GM19023 (cell line): ENCODE measurements at regions not wholly inside any gene's neighbourhood (a gene's known extent, or its start where the extent isn't known, plus 50 kb on each side); places are given as distances from the start of the nearest gene placed in this dataset.
"Not testable (repeated sequence)": the region's sequence is repeated elsewhere in the genome, so short reads cannot be mapped to it uniquely, and the experiment has no call there.

Experiments
- ATAC-seq: cut with Tn5 transposase; IDR thresholded peaks from one replicate; pipeline ENCODE4 v1.9.1; 2021; ENCODE audit warnings: mild to moderate bottlenecking, moderate library complexity; ENCODE audit not compliant: unreplicated experiment

- ATAC-seq, result no peak
These were observed 186.1 kb downstream of the KTN1 start for GRCh38 chr14:55766071-55766470.

DNA sequence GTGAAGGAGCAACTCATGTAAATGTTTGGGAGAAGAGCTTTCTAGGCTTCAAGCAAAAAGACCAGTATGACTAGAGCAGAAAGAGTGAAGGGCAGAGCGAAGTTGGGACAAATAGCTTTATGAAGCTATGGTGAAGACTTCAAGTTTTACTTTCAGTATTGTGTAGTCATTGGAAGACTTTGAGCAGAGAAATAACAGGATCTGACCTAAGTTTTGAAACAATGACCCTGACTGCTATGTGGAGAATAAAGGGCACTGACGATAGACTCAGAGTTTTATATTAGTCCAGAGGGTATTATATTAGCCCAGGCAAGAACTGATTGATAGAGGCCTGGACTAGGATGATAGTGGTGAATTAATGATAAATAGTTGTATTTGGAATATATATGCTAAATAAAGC lies 187.3 kb downstream of the KTN1 start:
- ATAC-seq, result no peak

- no peak for ATAC-seq
These were observed 189.9 kb downstream of the KTN1 start for GRCh38 chr14:55769877-55770276.

- no peak for ATAC-seq
These were observed 191.4 kb downstream of the KTN1 start for GRCh38 chr14:55771242-55771981.

GRCh38 chr14:55772486-55772885 lies 192.5 kb downstream of the KTN1 start:
- no peak for ATAC-seq

DNA sequence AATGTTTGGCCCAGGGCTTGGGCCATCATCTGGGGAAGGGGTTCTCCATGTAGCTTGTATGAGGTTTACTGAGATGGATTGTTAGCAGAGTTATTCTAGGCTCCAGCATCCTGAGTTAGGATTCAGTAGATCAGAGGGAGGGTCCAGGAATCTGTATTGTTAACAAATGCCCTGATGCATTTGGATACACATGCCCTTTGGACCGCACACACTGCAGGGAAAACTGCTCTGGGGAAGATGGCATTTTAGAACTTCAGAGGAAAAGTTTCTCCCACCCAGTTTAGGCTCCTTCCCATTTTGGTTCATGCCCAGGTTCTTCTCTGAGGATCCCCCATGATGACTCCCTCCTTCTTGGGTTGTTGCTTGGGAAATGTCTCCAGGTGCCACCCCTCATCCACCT lies 193.3 kb downstream of the KTN1 start:
- ATAC-seq, result no peak

GRCh38 chr14:55773984-55774545 lies 194.1 kb downstream of the KTN1 start:
- ATAC-seq, result no peak

- ATAC-seq, result no peak
These were observed 197.9 kb downstream of the KTN1 start for GRCh38 chr14:55777877-55778276.

GRCh38 chr14:55780156-55780946 lies 200.3 kb downstream of the KTN1 start:
- ATAC-seq, result no peak

- no peak for ATAC-seq
These were observed 201.0 kb downstream of the KTN1 start for GRCh38 chr14:55781046-55781445.

DNA sequence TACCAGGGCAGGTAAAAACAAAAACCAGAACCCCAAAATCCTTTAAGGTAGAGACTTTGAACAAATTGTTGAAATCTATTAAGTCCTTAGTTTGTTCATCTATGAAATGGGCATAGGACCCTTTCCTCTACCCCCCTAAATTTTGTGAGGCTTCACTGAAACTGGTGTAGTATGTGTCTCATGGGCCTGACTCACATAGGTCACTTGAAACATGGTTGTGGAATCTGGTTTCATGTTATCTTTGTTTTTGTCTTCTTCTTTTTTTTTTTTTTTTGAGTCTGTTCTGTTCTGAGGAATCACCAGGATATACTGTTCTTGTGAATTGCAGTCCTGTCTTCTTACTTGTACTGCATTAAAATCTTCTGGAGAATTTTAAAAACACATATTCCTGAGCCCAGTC lies 202.2 kb downstream of the KTN1 start:
- ATAC-seq, result no peak

GRCh38 chr14:55789406-55789805 lies 209.4 kb downstream of the KTN1 start:
- no peak for ATAC-seq

GRCh38 chr14:55794655-55795595 lies 214.9 kb downstream of the KTN1 start:
- no peak for ATAC-seq

GRCh38 chr14:55796513-55796912 lies 216.5 kb downstream of the KTN1 start:
- not testable (repeated sequence) for ATAC-seq

DNA sequence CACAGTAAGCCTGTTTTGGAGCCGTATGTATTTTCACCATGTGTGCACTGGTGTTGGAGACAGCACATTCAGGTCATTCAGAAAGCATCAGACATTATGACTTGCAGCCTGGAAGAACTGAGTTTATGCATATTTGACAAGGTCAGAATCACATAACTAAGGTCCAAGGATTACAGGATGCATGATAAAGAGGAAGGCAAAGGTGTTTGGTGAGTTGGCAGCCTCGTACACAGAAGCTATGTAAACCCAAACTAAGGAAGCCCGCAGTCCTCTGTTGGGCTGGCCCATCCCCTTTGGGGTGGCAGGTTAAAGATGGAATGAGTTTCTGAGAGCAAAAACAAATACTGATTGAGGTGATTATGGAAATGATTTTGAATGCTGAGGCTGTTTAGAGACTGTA lies 218.4 kb downstream of the KTN1 start:
- ATAC-seq, result no peak

- no peak for ATAC-seq
These were observed 219.6 kb downstream of the KTN1 start for GRCh38 chr14:55799508-55800095.

- no peak for ATAC-seq
These were observed 220.3 kb downstream of the KTN1 start for GRCh38 chr14:55800156-55800785.

DNA sequence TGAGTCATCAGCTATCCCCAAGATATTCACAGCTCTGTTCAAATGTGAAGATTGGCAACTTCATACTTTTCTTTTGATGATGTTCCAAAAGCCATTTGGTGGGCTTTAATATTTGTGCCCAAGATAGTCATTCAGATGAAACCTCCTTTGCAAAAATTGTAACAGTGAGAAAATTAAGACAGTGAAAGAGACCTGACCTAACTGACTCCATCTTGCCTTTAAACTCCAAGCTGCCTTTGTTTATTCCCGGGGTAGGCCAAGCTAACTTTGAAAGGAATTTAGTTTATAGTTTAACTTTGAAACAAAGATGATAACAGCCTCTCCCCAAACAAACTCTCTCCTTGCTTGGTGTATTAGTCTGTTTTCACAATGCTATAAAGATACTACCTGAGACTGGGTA lies 221.1 kb downstream of the KTN1 start:
- ATAC-seq, result no peak

DNA sequence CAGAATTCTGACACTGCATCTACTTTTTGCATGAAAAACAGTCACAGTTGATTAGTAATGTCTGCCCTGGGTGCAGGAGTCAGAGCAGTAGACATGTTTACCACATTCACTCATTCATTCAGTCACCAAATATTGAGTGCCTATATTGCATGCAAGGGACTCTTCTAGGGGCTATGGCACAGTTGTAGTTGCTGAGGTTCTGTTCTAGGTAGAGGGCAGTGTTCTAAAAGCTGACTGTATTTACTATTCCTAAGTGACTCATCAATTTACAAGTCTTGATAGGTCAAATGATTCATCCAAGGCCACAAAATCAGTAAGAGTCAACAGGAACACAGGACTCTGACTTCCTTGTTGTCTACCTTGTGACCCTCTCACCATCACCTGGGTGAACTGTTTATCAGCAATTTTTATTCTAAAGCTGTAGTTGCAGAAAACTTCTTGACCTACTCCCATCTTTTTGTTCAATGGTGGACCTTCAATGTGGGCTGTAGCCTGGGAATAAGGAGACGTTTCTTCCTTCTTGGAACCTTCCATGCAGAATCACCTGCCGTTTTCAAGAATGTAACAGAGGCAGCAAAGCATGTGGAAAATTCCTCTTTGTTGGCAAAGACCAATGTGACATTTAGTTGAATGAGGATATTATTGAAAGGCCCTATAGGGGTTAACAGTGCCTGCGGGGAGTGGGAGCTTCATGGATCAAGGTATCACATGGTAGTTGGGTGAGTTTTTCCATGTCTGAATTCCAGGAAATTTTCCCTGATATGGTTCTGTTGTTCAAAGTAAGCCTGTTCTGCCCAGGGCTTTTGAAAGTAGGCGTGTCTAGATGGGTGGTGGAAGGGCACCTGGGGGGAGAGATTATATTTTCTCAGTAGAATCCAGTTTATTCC lies 223.2 kb downstream of the KTN1 start:
- ATAC-seq, result no peak
